ENCODE measurements at regions not wholly inside any gene's neighbourhood (a gene's known extent, or its start where the extent isn't known, plus 50 kb on each side); places are given as distances from the start of the nearest gene placed in this dataset.
"Not testable (repeated sequence)": the region's sequence is repeated elsewhere in the genome, so short reads cannot be mapped to it uniquely, and the experiment has no call there.

DNA sequence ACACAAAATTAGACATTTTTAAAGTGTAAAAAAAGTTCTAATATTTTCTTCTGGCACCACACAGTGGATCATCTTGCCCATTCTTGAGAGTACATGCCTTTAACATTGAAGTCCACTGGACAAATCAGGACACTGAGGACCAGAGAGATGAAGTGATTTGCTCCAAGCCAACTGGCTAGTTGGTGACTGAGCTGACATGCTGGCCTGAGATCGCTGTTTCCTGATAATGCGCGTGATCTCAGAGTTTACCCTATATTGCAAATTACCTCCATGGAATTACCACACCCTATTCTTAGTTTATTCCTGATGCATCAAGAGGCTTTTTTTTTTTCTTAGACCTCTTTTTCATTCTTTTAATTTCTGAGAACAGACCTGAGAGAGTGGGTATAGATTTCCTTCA is 432.8 kb downstream of the CD83 start:
- no peak overlapping the region for H3K4me2 ChIP-seq (ENCODE audit: insufficient read depth, low read length)
- H3K36me3 ChIP-seq (ENCODE audit: insufficient read depth, low read length): no peaks in the 10 kb centered on the region
- H4K20me1 ChIP-seq (ENCODE audit: insufficient read depth, low read length): no peaks in the 10 kb centered on the region
- DNase-seq (ENCODE audit: insufficient read length, low spot score, missing footprints): no peak
- H3K9me3 ChIP-seq (ENCODE audit: low read depth, low read length): no peaks in the 10 kb centered on the region
- TF ChIP-seq, protein P1, sequence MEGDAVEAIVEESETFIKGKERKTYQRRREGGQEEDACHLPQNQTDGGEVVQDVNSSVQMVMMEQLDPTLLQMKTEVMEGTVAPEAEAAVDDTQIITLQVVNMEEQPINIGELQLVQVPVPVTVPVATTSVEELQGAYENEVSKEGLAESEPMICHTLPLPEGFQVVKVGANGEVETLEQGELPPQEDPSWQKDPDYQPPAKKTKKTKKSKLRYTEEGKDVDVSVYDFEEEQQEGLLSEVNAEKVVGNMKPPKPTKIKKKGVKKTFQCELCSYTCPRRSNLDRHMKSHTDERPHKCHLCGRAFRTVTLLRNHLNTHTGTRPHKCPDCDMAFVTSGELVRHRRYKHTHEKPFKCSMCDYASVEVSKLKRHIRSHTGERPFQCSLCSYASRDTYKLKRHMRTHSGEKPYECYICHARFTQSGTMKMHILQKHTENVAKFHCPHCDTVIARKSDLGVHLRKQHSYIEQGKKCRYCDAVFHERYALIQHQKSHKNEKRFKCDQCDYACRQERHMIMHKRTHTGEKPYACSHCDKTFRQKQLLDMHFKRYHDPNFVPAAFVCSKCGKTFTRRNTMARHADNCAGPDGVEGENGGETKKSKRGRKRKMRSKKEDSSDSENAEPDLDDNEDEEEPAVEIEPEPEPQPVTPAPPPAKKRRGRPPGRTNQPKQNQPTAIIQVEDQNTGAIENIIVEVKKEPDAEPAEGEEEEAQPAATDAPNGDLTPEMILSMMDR (IDR thresholded peaks at IDR 0.05; ENCODE audit: extremely low read depth, low read depth, low read length): no peak
- no peak overlapping the region for H3K4me3 ChIP-seq (ENCODE audit: insufficient read depth, low read length)
- H2AFZ ChIP-seq (ENCODE audit: low read length): no peak overlapping the region
- no peaks in the 10 kb centered on the region for H3K4me1 ChIP-seq (ENCODE audit: insufficient read depth, low read length)
- no peaks in the 10 kb centered on the region for H3K79me2 ChIP-seq (ENCODE audit: insufficient read depth, low read length)
- H3K27ac ChIP-seq (ENCODE audit: low read depth, low read length): no peak overlapping the region
- no peaks in the 10 kb centered on the region for H3K27me3 ChIP-seq (ENCODE audit: insufficient read depth, low read length)

GRCh38 chr6:14550822-14551221 is 433.2 kb downstream of the CD83 start:
- H3K27ac ChIP-seq (ENCODE audit: low read depth, low read length): no peak overlapping the region
- DNase-seq (ENCODE audit: insufficient read length, low spot score, missing footprints): no peak
- H2AFZ ChIP-seq (ENCODE audit: low read length): no peak overlapping the region
- no peaks in the 10 kb centered on the region for H3K27me3 ChIP-seq (ENCODE audit: insufficient read depth, low read length)
- H3K36me3 ChIP-seq (ENCODE audit: insufficient read depth, low read length): no peaks in the 10 kb centered on the region
- H3K4me1 ChIP-seq (ENCODE audit: insufficient read depth, low read length): no peaks in the 10 kb centered on the region
- H3K79me2 ChIP-seq (ENCODE audit: insufficient read depth, low read length): no peaks in the 10 kb centered on the region
- TF ChIP-seq, protein P1 (IDR thresholded peaks at IDR 0.05; ENCODE audit: extremely low read depth, low read depth, low read length): no peak
- H3K4me3 ChIP-seq (ENCODE audit: insufficient read depth, low read length): no peak overlapping the region
- no peaks in the 10 kb centered on the region for H3K9me3 ChIP-seq (ENCODE audit: low read depth, low read length)
- H3K4me2 ChIP-seq (ENCODE audit: insufficient read depth, low read length): no peak overlapping the region
- H4K20me1 ChIP-seq (ENCODE audit: insufficient read depth, low read length): no peaks in the 10 kb centered on the region

DNA sequence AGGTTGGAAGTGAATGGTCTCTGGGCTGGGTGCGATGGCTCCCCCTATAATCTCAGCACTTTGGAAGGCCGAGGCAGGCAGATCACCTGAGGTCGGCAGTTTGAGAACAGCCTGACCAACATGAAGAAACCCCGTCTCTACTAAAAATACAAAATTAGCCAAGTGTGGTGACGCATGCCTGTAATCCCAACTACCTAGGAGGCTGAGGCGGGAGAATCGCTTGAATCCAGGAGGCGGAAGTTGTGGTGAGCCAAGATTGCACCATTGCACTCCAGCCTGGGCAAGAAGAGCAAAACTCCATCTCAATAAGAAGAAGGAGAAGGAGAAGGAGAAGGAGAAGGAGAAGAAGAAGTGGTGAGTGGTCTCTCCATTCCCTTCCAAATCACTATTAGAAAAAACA is 434.0 kb downstream of the CD83 start:
- not testable (repeated sequence) for H3K4me1 ChIP-seq (ENCODE audit: insufficient read depth, low read length); DNase-seq (ENCODE audit: insufficient read length, low spot score, missing footprints); H2AFZ ChIP-seq (ENCODE audit: low read length)

DNA sequence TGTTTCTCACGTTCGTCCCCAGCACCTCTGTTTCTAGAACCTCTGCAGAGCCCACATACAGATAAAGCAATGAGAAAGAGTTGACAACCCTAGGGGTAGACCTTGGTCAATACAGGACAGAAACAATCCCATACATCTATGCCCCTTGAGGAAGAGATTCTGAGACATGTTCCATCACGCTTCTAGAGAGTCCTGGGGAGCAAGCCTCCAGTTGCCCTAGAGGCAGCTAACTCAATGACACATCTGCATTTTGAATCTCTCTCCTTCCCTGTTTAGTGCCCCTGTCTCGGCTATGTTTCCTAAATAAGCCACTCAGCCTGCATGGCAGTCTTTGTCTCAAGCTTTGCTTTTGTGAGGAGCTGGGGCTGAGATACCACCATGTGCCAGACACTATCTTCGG is 435.3 kb downstream of the CD83 start:
- H3K4me2 ChIP-seq (ENCODE audit: insufficient read depth, low read length): no peak overlapping the region
- H4K20me1 ChIP-seq (ENCODE audit: insufficient read depth, low read length): no peaks in the 10 kb centered on the region
- no peaks in the 10 kb centered on the region for H3K27me3 ChIP-seq (ENCODE audit: insufficient read depth, low read length)
- H2AFZ ChIP-seq (ENCODE audit: low read length): no peak overlapping the region
- H3K4me1 ChIP-seq (ENCODE audit: insufficient read depth, low read length): no peaks in the 10 kb centered on the region
- no peak overlapping the region for H3K27ac ChIP-seq (ENCODE audit: low read depth, low read length)
- DNase-seq (ENCODE audit: insufficient read length, low spot score, missing footprints): no peak
- TF ChIP-seq, protein P1 (IDR thresholded peaks at IDR 0.05; ENCODE audit: extremely low read depth, low read depth, low read length): no peak
- H3K36me3 ChIP-seq (ENCODE audit: insufficient read depth, low read length): no peaks in the 10 kb centered on the region
- H3K9me3 ChIP-seq (ENCODE audit: low read depth, low read length): no peaks in the 10 kb centered on the region
- no peaks in the 10 kb centered on the region for H3K79me2 ChIP-seq (ENCODE audit: insufficient read depth, low read length)
- H3K4me3 ChIP-seq (ENCODE audit: insufficient read depth, low read length): no peak overlapping the region

More for the DNA sequence above, 434.0 kb downstream of the CD83 start:
- H3K79me2 ChIP-seq (ENCODE audit: insufficient read depth, low read length); H3K27me3 ChIP-seq (ENCODE audit: insufficient read depth, low read length); H3K4me3 ChIP-seq (ENCODE audit: insufficient read depth, low read length); H3K9me3 ChIP-seq (ENCODE audit: low read depth, low read length); H4K20me1 ChIP-seq (ENCODE audit: insufficient read depth, low read length); H3K4me2 ChIP-seq (ENCODE audit: insufficient read depth, low read length); H3K36me3 ChIP-seq (ENCODE audit: insufficient read depth, low read length); H3K27ac ChIP-seq (ENCODE audit: low read depth, low read length): not testable (repeated sequence)
